Endothelial cell of umbilical vein (primary cell): ENCODE measurements at regions not wholly inside any gene's neighbourhood (a gene's known extent, or its start where the extent isn't known, plus 50 kb on each side); places are given as distances from the start of the nearest gene placed in this dataset.

Experiments used
- BruUV-seq: library from RNA; stranded (reverse); fragments of 400-500 nt; replicated peaks from 2 replicates; lab custom pipeline; 2021; lab: Mats Ljungman, UMichigan
- CTCF ChIA-PET: fragments of 300-600, 350-600 bp; sonication (Branson Sonifier 250); formaldehyde crosslinking; loops from one replicate; lab custom pipeline; 2021; ENCODE audit warnings: antibody characterized with exemption, inconsistent platforms; lab: Charles Lee
- POLR2A ChIA-PET: fragments of 300-600, 350-600 bp; sonication (Branson Sonifier 250); formaldehyde crosslinking; loops from one replicate; lab custom pipeline; 2021; ENCODE audit warnings: antibody characterized with exemption, inconsistent platforms; lab: Charles Lee
- DNase-seq: peaks from one replicate; pipeline ENCODE4 v3.0.0-alpha.2; 2011; ENCODE audit warnings: low read depth, low spot score
- FAIRE-seq: peaks from 2 replicates; lab custom pipeline; 2011; peaks lifted over from hg19 to GRCh38; lab: Jason Lieb, UNC
- H2AFZ ChIP-seq: 2 replicates; pipeline ENCODE4 v1.6.0; 2012; ENCODE audit warnings: low read depth, low read length, control low read depth, inconsistent platforms
- H3K27ac ChIP-seq: 2 replicates; pipeline ENCODE4 v1.5.1; 2011; ENCODE audit warnings: low read depth, mild to moderate bottlenecking, control low read depth, low read length, moderate library complexity; ENCODE audit not compliant: insufficient read depth
- H3K27me3 ChIP-seq, 2 experiments: 2 replicates each; pipeline versions ENCODE4 v1.6.0 to v1.6.1; 2011; ENCODE audit warnings: low read length in 2 of 2, mixed read lengths in 1 of 2; ENCODE audit not compliant: control insufficient read depth in 2 of 2, insufficient read depth in 2 of 2
- H3K36me3 ChIP-seq, 2 experiments: 2 replicates in 1 of 2; 3 replicates in 1 of 2; pipeline ENCODE4 v1.5.1; 2011; ENCODE audit warnings: low read length in 2 of 2, mild to moderate bottlenecking in 1 of 2, moderate library complexity in 1 of 2; ENCODE audit not compliant: control insufficient read depth in 2 of 2, insufficient read depth in 2 of 2; ENCODE audit errors: extremely low read depth in 1 of 2
- H3K4me1 ChIP-seq: 3 replicates; pipeline ENCODE4 v1.5.1; 2011; ENCODE audit warnings: mild to moderate bottlenecking, low read length; ENCODE audit not compliant: control insufficient read depth, insufficient read depth; ENCODE audit errors: extremely low read depth
- H3K4me2 ChIP-seq: 2 replicates; pipeline ENCODE4 v1.6.1; 2011; ENCODE audit warnings: low read length, control low read depth, mixed read lengths; ENCODE audit not compliant: insufficient read depth
- H3K4me3 ChIP-seq, 3 experiments: fragments of 200-600 bp in 1 of 3; sonication (generic), shearing (Covaris generic) in 1 of 3; replicated peaks in 1 of 3; 2 replicates each; pipeline ENCODE4 v1.5.1; 2011 to 2016; ENCODE audit warnings: control low read depth in 3 of 3, low read length in 3 of 3, mild to moderate bottlenecking in 2 of 3, inconsistent platforms in 1 of 3, low read depth in 1 of 3, moderate library complexity in 1 of 3; ENCODE audit not compliant: insufficient read depth in 1 of 3
- H3K79me2 ChIP-seq: 2 replicates; pipeline ENCODE4 v1.6.0; 2012; ENCODE audit warnings: low read length, inconsistent platforms; ENCODE audit not compliant: control insufficient read depth, insufficient read depth
- H3K9ac ChIP-seq: replicated peaks from 2 replicates; pipeline ENCODE3; 2011; ENCODE audit warnings: low read length, control low read depth; ENCODE audit not compliant: insufficient read depth; ENCODE audit errors: extremely low read depth
- H3K9me1 ChIP-seq: replicated peaks from 3 replicates; pipeline ENCODE4 v1.6.0; 2011; ENCODE audit warnings: mild to moderate bottlenecking, low read length; ENCODE audit not compliant: control insufficient read depth, insufficient read depth; ENCODE audit errors: extremely low read depth
- H3K9me3 ChIP-seq: replicated peaks from 2 replicates; pipeline ENCODE4 v1.5.1; 2012; ENCODE audit warnings: low read length, inconsistent platforms; ENCODE audit not compliant: control insufficient read depth, insufficient read depth
- H4K20me1 ChIP-seq: replicated peaks from 2 replicates; pipeline ENCODE3; 2011; ENCODE audit warnings: mild to moderate bottlenecking, low read length; ENCODE audit not compliant: control insufficient read depth, insufficient read depth; ENCODE audit errors: extremely low read depth
- EZH2 ChIP-seq: IDR thresholded peaks from 2 replicates; pipeline ENCODE4 v1.6.1; 2012; ENCODE audit warnings: borderline replicate concordance, low read depth, mild to moderate bottlenecking, moderate library complexity, low read length, inconsistent platforms; ENCODE audit not compliant: severe bottlenecking
- FOS ChIP-seq: IDR thresholded peaks from 2 replicates; pipeline ENCODE4 v1.6.1; 2011; ENCODE audit warnings: mild to moderate bottlenecking, low read length, moderate library complexity, borderline replicate concordance; ENCODE audit not compliant: insufficient read depth
- GATA2 ChIP-seq: IDR thresholded peaks from 2 replicates; pipeline ENCODE4 v1.7.0; 2011; ENCODE audit warnings: low read depth, mild to moderate bottlenecking, moderate library complexity, mixed read lengths, low read length; ENCODE audit not compliant: insufficient read length, insufficient read depth
- JUN ChIP-seq: IDR thresholded peaks from 2 replicates; pipeline ENCODE4 v1.6.1; 2011; ENCODE audit warnings: borderline replicate concordance, low read depth; ENCODE audit not compliant: insufficient read length, insufficient read depth
- MAX ChIP-seq: IDR thresholded peaks from 2 replicates; pipeline ENCODE4 v1.6.1; 2011; ENCODE audit not compliant: insufficient read depth, insufficient read length
- MYC ChIP-seq: IDR thresholded peaks from one replicate; pipeline ENCODE4 v1.6.1; 2011; ENCODE audit warnings: mild to moderate bottlenecking, low read depth, low read length
- POLR2A ChIP-seq: IDR thresholded peaks from 2 replicates; pipeline ENCODE4 v1.6.1; 2012; ENCODE audit warnings: low read depth, mild to moderate bottlenecking, control low read depth, low read length
- POLR2AphosphoS5 ChIP-seq: IDR thresholded peaks from 2 replicates; pipeline ENCODE4 v1.6.1; 2012; ENCODE audit warnings: low read depth, mild to moderate bottlenecking, control low read depth, low read length, moderate library complexity; ENCODE audit not compliant: insufficient read depth
- dilution Hi-C: fragments of 300-500 bp; cut with MboI; formaldehyde crosslinking; loops from one replicate; pipeline ENCODE4 v1.15.0; 2019; ENCODE audit warnings: low sequenced_read_pairs; ENCODE audit not compliant: extremely low pct_ligation_motif_present
- intact Hi-C: fragments of 100-400 bp; cut with micrococcal nuclease; formaldehyde crosslinking; loops from one replicate; pipeline ENCODE4 v1.10.0; 2022

- no peaks in the 10 kb centered on the region for H3K79me2 ChIP-seq
- H3K4me2 ChIP-seq: no peak overlapping the region
- no peaks in the 10 kb centered on the region for H3K4me1 ChIP-seq
- POLR2A ChIA-PET: no interaction called here
- CTCF ChIA-PET: interaction anchor here (1.0 kb wide), 1 partner anchor 11 kb away, joined by 3 read pairs; no protein-coding TSS in a partner anchor
- DNase-seq: no peak
- no peak overlapping the region for H3K4me3 ChIP-seq
- H3K36me3 ChIP-seq: no peaks in the 10 kb centered on the region
- H2AFZ ChIP-seq: no peak overlapping the region
- no peak overlapping the region for H3K27ac ChIP-seq
- BruUV-seq: no TSS peak
- dilution Hi-C loops: no loop called here
- no peak for FAIRE-seq
- intact Hi-C loops: no loop called here
- no peak for TF ChIP-seq MAX
- TF ChIP-seq MYC: no peak
- no peak for TF ChIP-seq JUN
- TF ChIP-seq POLR2A: no peak
- no peak for TF ChIP-seq EZH2
- no peak for TF ChIP-seq FOS
- TF ChIP-seq POLR2AphosphoS5: no peak
- no peak for TF ChIP-seq GATA2
- H3K9me1 ChIP-seq: no peaks in the 10 kb centered on the region
- H3K9ac ChIP-seq: no peak overlapping the region
- H3K9me3 ChIP-seq: no peaks in the 10 kb centered on the region
- H3K27me3 ChIP-seq: no peaks in the 10 kb centered on the region
- H4K20me1 ChIP-seq: no peaks in the 10 kb centered on the region
Observed at GRCh38 chr2:145157036-145157675, 637.2 kb upstream of the ZEB2 start.

- no peaks in the 10 kb centered on the region for H3K79me2 ChIP-seq
- H2AFZ ChIP-seq: no peak overlapping the region
- no peaks in the 10 kb centered on the region for H4K20me1 ChIP-seq
- H3K9ac ChIP-seq: no peak overlapping the region
- BruUV-seq: no TSS peak
- H3K27me3 ChIP-seq: no peaks in the 10 kb centered on the region
- TF ChIP-seq MYC (no peak), POLR2A (no peak), GATA2 (no peak)
- no peak overlapping the region for H3K4me2 ChIP-seq
- DNase-seq (no peak), FAIRE-seq (no peak)
- ChIA-PET CTCF (interaction anchor here (1.0 kb wide), 1 partner anchor 10 kb away, joined by 3 read pairs; no protein-coding TSS in a partner anchor), POLR2A (no interaction called here)
- no peak overlapping the region for H3K4me3 ChIP-seq
- intact Hi-C loops (no loop called here), dilution Hi-C loops (no loop called here)
- H3K9me1 ChIP-seq: no peaks in the 10 kb centered on the region
- no peaks in the 10 kb centered on the region for H3K36me3 ChIP-seq
- H3K27ac ChIP-seq: no peak overlapping the region
- no peaks in the 10 kb centered on the region for H3K4me1 ChIP-seq
- no peaks in the 10 kb centered on the region for H3K9me3 ChIP-seq
Observed at GRCh38 chr2:145156199-145156598, 636.3 kb upstream of the ZEB2 start.
